B cell (primary cell): ENCODE measurements at regions not wholly inside any gene's neighbourhood (a gene's known extent, or its start where the extent isn't known, plus 50 kb on each side); places are given as distances from the start of the nearest gene placed in this dataset.

ENCODE experiments used
- ATAC-seq: fragments of 200-7000 bp; cut with Tn5 transposase; one replicate; pipeline ENCODE4 v1.10.0; 2021; ENCODE audit warnings: low read depth, mild to moderate bottlenecking, moderate number of reproducible peaks, moderate library complexity
- CTCF ChIA-PET: fragments of 350-600 bp; sonication (Branson Sonifier 250); formaldehyde crosslinking; loops from one replicate; lab custom pipeline; 2021; ENCODE audit warnings: antibody characterized with exemption, inconsistent platforms; lab: Charles Lee
- POLR2A ChIA-PET: fragments of 350-600 bp; sonication (Branson Sonifier 250); formaldehyde crosslinking; loops from one replicate; lab custom pipeline; 2021; ENCODE audit warnings: antibody characterized with exemption; lab: Charles Lee
- DNase-seq: peaks from one replicate; pipeline ENCODE4 v3.0.0; 2013
- H2AFZ ChIP-seq: 2 replicates; pipeline ENCODE4 v1.6.1; 2012; ENCODE audit warnings: mild to moderate bottlenecking, low read depth, low read length; ENCODE audit not compliant: insufficient read depth, poor library complexity, severe bottlenecking
- H3K27ac ChIP-seq, 2 donors: 1 replicate in 1 of 2; 2 replicates in 1 of 2; pipeline ENCODE4 v1.5.1; 2012 to 2013; ENCODE audit warnings: low read length in 2 of 2, mild to moderate bottlenecking in 2 of 2, moderate library complexity in 1 of 2
- H3K27me3 ChIP-seq, 4 experiments: fragments of 200-600 bp in 1 of 4; sonication (generic) in 1 of 4; replicated peaks in 1 of 4; 1 replicate in 2 of 4; 2 replicates in 2 of 4; pipeline versions ENCODE4 v1.6.1 to v1.7.0; 2013 to 2016; ENCODE audit warnings: low read length in 3 of 4, mild to moderate bottlenecking in 2 of 4, mixed read lengths in 1 of 4, moderate library complexity in 1 of 4; ENCODE audit not compliant: insufficient read depth in 4 of 4, control insufficient read depth in 3 of 4; ENCODE audit errors: control extremely low read depth in 1 of 4
- H3K36me3 ChIP-seq, 2 experiments: replicated peaks in 1 of 2; 1 replicate in 1 of 2; 2 replicates in 1 of 2; pipeline versions ENCODE4 v1.6.1 to v1.7.1; 2013; ENCODE audit warnings: low read length in 1 of 2; ENCODE audit not compliant: insufficient read depth in 2 of 2, control insufficient read depth in 1 of 2; ENCODE audit errors: control extremely low read depth in 1 of 2, extremely low read depth in 1 of 2
- H3K4me1 ChIP-seq, 2 donors: fragments of 200-600 bp in 1 of 2; sonication (generic) in 1 of 2; 1 replicate in 1 of 2; 2 replicates in 1 of 2; pipeline versions ENCODE4 v1.5.1 to v1.6.1; 2013 to 2017; ENCODE audit warnings: low read length in 2 of 2; ENCODE audit not compliant: control insufficient read depth in 2 of 2, insufficient read depth in 2 of 2
- H3K4me2 ChIP-seq: replicated peaks from 2 replicates; pipeline ENCODE3; 2012; ENCODE audit warnings: mild to moderate bottlenecking, low read depth, low read length; ENCODE audit not compliant: poor library complexity, severe bottlenecking
- H3K4me3 ChIP-seq, 5 experiments: fragments of 200-600 bp in 1 of 5; sonication (generic) in 1 of 5; 1 replicate in 3 of 5; 2 replicates in 2 of 5; pipeline versions ENCODE4 v1.5.1 to v1.7.0; 2011 to 2016; ENCODE audit warnings: low read length in 4 of 5, mild to moderate bottlenecking in 4 of 5, low read depth in 2 of 5, control low read depth in 1 of 5, moderate library complexity in 1 of 5; ENCODE audit not compliant: insufficient read depth in 1 of 5; ENCODE audit errors: control extremely low read depth in 1 of 5, extremely low read depth in 1 of 5
- H3K79me2 ChIP-seq: fragments of 200-600 bp; sonication (generic); one replicate; pipeline ENCODE4 v1.6.0; 2016; ENCODE audit warnings: low read length; ENCODE audit not compliant: control insufficient read depth, insufficient read depth
- H3K9ac ChIP-seq: fragments of 200-600 bp; sonication (generic); 2 replicates; pipeline ENCODE4 v1.6.1; 2017; ENCODE audit warnings: mild to moderate bottlenecking, low read length, moderate library complexity
- H3K9me3 ChIP-seq, 3 donors: one replicate each; pipeline versions ENCODE4 v1.6.1 to v1.7.1; 2013; ENCODE audit warnings: low read length in 2 of 3; ENCODE audit not compliant: control insufficient read depth in 2 of 3, insufficient read depth in 1 of 3; ENCODE audit errors: control extremely low read depth in 1 of 3
- H4K20me1 ChIP-seq: 2 replicates; pipeline ENCODE4 v1.6.0; 2012; ENCODE audit warnings: mild to moderate bottlenecking, low read length; ENCODE audit not compliant: insufficient read depth, control insufficient read depth, poor library complexity, severe bottlenecking
- H3K27ac Mint-ChIP-seq: one replicate; pipeline ENCODE4 v1.8.0; 2021; ENCODE audit warnings: mixed read lengths
- H3K27me3 Mint-ChIP-seq: one replicate; pipeline ENCODE4 v1.8.0; 2021; ENCODE audit warnings: mixed read lengths
- H3K4me1 Mint-ChIP-seq: one replicate; pipeline ENCODE4 v1.8.0; 2021; ENCODE audit warnings: mixed read lengths
- H3K4me3 Mint-ChIP-seq: one replicate; pipeline ENCODE4 v1.8.0; 2021; ENCODE audit warnings: mixed read lengths
- H3K9me3 Mint-ChIP-seq: one replicate; pipeline ENCODE4 v1.8.0; 2022; ENCODE audit warnings: mixed read lengths; ENCODE audit not compliant: insufficient read depth
- CTCF ChIP-seq: fragments of 200-600 bp; IDR thresholded peaks from one replicate; pipeline ENCODE4 v1.8.0; 2022; ENCODE audit warnings: antibody characterized with exemption, mild to moderate bottlenecking
- EZH2 ChIP-seq: IDR thresholded peaks from 2 replicates; pipeline ENCODE4 v1.6.1; 2012; ENCODE audit warnings: borderline replicate concordance, low read depth, mild to moderate bottlenecking, moderate library complexity, low read length; ENCODE audit not compliant: insufficient read depth, poor library complexity, severe bottlenecking
- WGBS: methylation state at CpG from one replicate; pipeline ENCODE4 v1.1.5; 2013; ENCODE audit warnings: missing lambda C conversion rate; ENCODE audit not compliant: insufficient coverage; 5-methylcytosine and 5-hydroxymethylcytosine counted together
- intact Hi-C: fragments of 100-400 bp; cut with micrococcal nuclease; formaldehyde crosslinking; loops from one replicate; pipeline ENCODE4 v1.10.0; 2022

DNA sequence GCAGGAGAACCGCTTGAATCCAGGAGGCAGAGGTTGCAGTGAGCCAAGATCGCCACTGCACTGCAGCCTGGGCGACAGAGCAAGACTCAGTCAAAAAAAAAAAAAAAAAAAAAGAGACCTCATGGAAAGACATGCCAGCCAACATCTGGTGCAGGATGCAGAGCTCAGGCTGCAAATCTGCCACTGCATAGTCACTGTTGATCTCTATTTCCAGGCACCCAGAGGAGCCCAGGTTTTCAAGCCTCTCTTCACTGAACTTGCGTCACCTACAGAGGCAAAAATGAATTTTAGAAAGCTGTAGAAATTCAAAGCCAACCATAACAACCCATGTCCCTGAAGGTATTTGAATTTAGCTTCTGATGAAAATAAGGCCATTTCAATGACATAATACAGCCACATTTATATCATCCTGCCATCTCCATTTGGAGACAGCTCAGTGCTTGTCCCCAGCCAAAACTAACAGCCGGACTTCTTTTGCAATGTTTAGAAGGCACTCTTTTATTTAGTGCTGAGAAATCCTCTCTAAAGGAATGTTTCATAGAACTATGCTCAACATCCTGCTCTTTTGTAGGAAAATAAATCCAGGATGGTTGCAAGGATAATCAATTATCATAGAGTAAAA, 113.3 kb downstream of the SNX18 start:
- H3K4me1 Mint-ChIP-seq: peaks cover 16% of the 10 kb centered on the region
- TF ChIP-seq CTCF (no peak), EZH2 (no peak)
- Histone ChIP-seq H3K4me2 (no peak overlapping the region), H3K9me3 (peaks cover 0 to 9% (median 6%) of the 10 kb centered on the region in 3 donors), H4K20me1 (no peaks in the 10 kb centered on the region), H3K27ac (no peak overlapping the region), H3K4me1 (no peaks in the 10 kb centered on the region), H3K9ac (no peak overlapping the region), H3K27me3 (no peaks in the 10 kb centered on the region), H3K79me2 (no peaks in the 10 kb centered on the region), H2AFZ (no peak overlapping the region), H3K36me3 (no peaks in the 10 kb centered on the region), H3K4me3 (no peak overlapping the region)
- ChIA-PET POLR2A (no interaction called here), CTCF (interaction anchor here (1.1 kb wide), 1 partner anchor 10 kb away, joined by 3 read pairs; no protein-coding TSS in a partner anchor)
- no peaks in the 10 kb centered on the region for H3K9me3 Mint-ChIP-seq
- 100% methylated on average over 3 of the region's 5 CpGs for WGBS
- no peak overlapping the region for H3K27ac Mint-ChIP-seq
- no peak for ATAC-seq
- intact Hi-C loops: no loop called here
- H3K4me3 Mint-ChIP-seq: no peak overlapping the region
- no peak for DNase-seq
- H3K27me3 Mint-ChIP-seq: no peaks in the 10 kb centered on the region

DNA sequence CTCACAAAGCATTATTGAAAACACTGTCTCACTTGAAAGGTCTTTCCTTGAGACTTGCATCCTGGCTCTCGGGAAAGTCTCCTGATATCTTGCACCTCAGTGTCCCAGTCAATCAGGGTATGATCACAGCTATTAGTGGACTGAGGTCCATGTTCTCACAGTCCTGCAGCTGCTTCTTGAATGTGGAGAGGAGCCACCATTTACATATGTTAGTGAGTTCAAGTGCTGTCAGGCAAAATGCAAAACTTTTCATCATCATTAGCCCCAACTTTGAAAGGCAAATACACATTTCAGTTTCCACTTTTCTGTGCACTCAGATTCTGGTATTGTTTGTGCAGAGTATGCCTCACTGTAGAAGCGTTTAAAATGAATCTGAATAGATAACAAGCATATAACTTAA, 111.6 kb downstream of the SNX18 start:
- ChIA-PET CTCF (interaction anchor here (1.5 to 1.8 kb wide), 2 partner anchors 9 to 112 kb away, joined by 3 to 5 read pairs; partner anchors contain the start of gene SNX18), POLR2A (no interaction called here)
- TF ChIP-seq CTCF (no peak), EZH2 (no peak)
- DNase-seq (no peak), ATAC-seq (no peak)
- Histone ChIP-seq H2AFZ (no peak overlapping the region), H3K79me2 (no peaks in the 10 kb centered on the region), H3K27me3 (no peaks in the 10 kb centered on the region), H3K4me1 (peaks cover 12 to 15% of the 10 kb centered on the region in 2 donors), H3K36me3 (no peaks in the 10 kb centered on the region), H3K9me3 (peaks cover 0 to 9% (median 6%) of the 10 kb centered on the region in 3 donors), H4K20me1 (no peaks in the 10 kb centered on the region), H3K4me2 (no peak overlapping the region), H3K27ac (no peak overlapping the region), H3K9ac (no peak overlapping the region), H3K4me3 (no peak overlapping the region)
- no peaks in the 10 kb centered on the region for H3K9me3 Mint-ChIP-seq
- H3K27me3 Mint-ChIP-seq: no peaks in the 10 kb centered on the region
- H3K4me3 Mint-ChIP-seq: no peak overlapping the region
- peaks cover 30% of the 10 kb centered on the region for H3K4me1 Mint-ChIP-seq
- H3K27ac Mint-ChIP-seq: no peak overlapping the region
- no CpG with 5 or more reads among the region's 2 CpGs for WGBS
- intact Hi-C loops: no loop called here
